Renal cortex interstitium (tissue), 11 donors: ENCODE measurements at regions not wholly inside any gene's neighbourhood (a gene's known extent, or its start where the extent isn't known, plus 50 kb on each side); places are given as distances from the start of the nearest gene placed in this dataset.
A peak's percentile ranks its signal among the peaks of the same experiment; 100 is the strongest.
"Not testable (repeated sequence)": the region's sequence is repeated elsewhere in the genome, so short reads cannot be mapped to it uniquely, and the experiment has no call there.

Experiments used
- DNase-seq, 11 donors: peaks; one replicate each; pipeline ENCODE4 v3.0.0-alpha.2; 2013; ENCODE audit warnings: low read depth in 9 of 11, low spot score in 4 of 11; ENCODE audit errors: extremely low read depth in 1 of 11

- no peak for DNase-seq
These were observed 206.4 kb downstream of the LRRK2 start for GRCh38 chr12:40431169-40431568.

- DNase-seq: no peak
These were observed 210.5 kb downstream of the LRRK2 start for GRCh38 chr12:40435251-40435650.

GRCh38 chr12:40435951-40436350 is 211.2 kb downstream of the LRRK2 start:
- DNase-seq: no peak

GRCh38 chr12:40436564-40436963 is 211.8 kb downstream of the LRRK2 start:
- DNase-seq: no peak

GRCh38 chr12:40439771-40440492 is 215.1 kb downstream of the LRRK2 start:
- no peak for DNase-seq

GRCh38 chr12:40444174-40444573 is 219.4 kb downstream of the LRRK2 start:
- DNase-seq: no peak

GRCh38 chr12:40446385-40446784 is 221.6 kb downstream of the LRRK2 start:
- DNase-seq: no peak

- not testable (repeated sequence) for DNase-seq
These were observed 223.7 kb downstream of the LRRK2 start for GRCh38 chr12:40448523-40448922.

GRCh38 chr12:40451661-40452060 is 226.9 kb downstream of the LRRK2 start:
- DNase-seq: no peak

- DNase-seq: no peak
These were observed 228.1 kb upstream of the CNTN1 start for GRCh38 chr12:40464121-40464520.

GRCh38 chr12:40469736-40470135 is 222.5 kb upstream of the CNTN1 start:
- no peak for DNase-seq

GRCh38 chr12:40473962-40474361 is 218.3 kb upstream of the CNTN1 start:
- DNase-seq: no peak

GRCh38 chr12:40474630-40475029 is 217.6 kb upstream of the CNTN1 start:
- no peak for DNase-seq

GRCh38 chr12:40499856-40500255 is 192.4 kb upstream of the CNTN1 start:
- no peak for DNase-seq

GRCh38 chr12:40502322-40502721 is 189.9 kb upstream of the CNTN1 start:
- no peak for DNase-seq

GRCh38 chr12:40505327-40505726 is 186.9 kb upstream of the CNTN1 start:
- no peak for DNase-seq

GRCh38 chr12:40508421-40508820 is 183.8 kb upstream of the CNTN1 start:
- no peak for DNase-seq

GRCh38 chr12:40511341-40511740 is 180.9 kb upstream of the CNTN1 start:
- no peak for DNase-seq

- DNase-seq: peak in 5 of 11 donors; percentile 6 to 13 (median 10)
These were observed 177.0 kb upstream of the CNTN1 start for GRCh38 chr12:40515041-40515816.

GRCh38 chr12:40522837-40523236 is 169.4 kb upstream of the CNTN1 start:
- no peak for DNase-seq

- no peak for DNase-seq
These were observed 167.2 kb upstream of the CNTN1 start for GRCh38 chr12:40525054-40525453.
